CD4-positive, alpha-beta T cell (primary cell): ENCODE measurements at regions not wholly inside any gene's neighbourhood (a gene's known extent, or its start where the extent isn't known, plus 50 kb on each side); places are given as distances from the start of the nearest gene placed in this dataset.
"Not testable (repeated sequence)": the region's sequence is repeated elsewhere in the genome, so short reads cannot be mapped to it uniquely, and the experiment has no call there.

ENCODE experiments used
- ATAC-seq: fragments of 200-7000 bp; cut with Tn5 transposase; one replicate; pipeline ENCODE4 v1.10.0; 2022; ENCODE audit warnings: mild to moderate bottlenecking; ENCODE audit not compliant: poor library complexity
- CTCF ChIA-PET: fragments of 350-600 bp; sonication (Branson Sonifier 250); formaldehyde crosslinking; loops from one replicate; lab custom pipeline; 2021; ENCODE audit warnings: antibody characterized with exemption, inconsistent platforms; lab: Charles Lee
- POLR2A ChIA-PET: fragments of 350-600 bp; sonication (Branson Sonifier 250); formaldehyde crosslinking; loops from one replicate; lab custom pipeline; 2021; ENCODE audit warnings: antibody characterized with exemption, inconsistent platforms; lab: Charles Lee
- DNase-seq, 14 experiments: peaks; one replicate each; pipeline ENCODE4 v3.0.0-alpha.2; 2013 to 2020; ENCODE audit warnings: mixed read lengths in 2 of 14
- H3K27ac ChIP-seq, 2 donors: one replicate each; pipeline versions ENCODE4 v1.5.1 to v1.7.0; 2013; ENCODE audit warnings: low read length in 2 of 2, low read depth in 1 of 2, mild to moderate bottlenecking in 1 of 2
- H3K27me3 ChIP-seq, 2 experiments: 1 replicate in 1 of 2; 2 replicates in 1 of 2; pipeline versions ENCODE4 v1.6.1 to v1.7.0; 2013; ENCODE audit warnings: low read length in 2 of 2, control low read depth in 1 of 2, mild to moderate bottlenecking in 1 of 2, moderate library complexity in 1 of 2; ENCODE audit not compliant: insufficient read depth in 2 of 2, control insufficient read depth in 1 of 2
- H3K36me3 ChIP-seq: one replicate; pipeline ENCODE4 v1.6.1; 2013; ENCODE audit warnings: low read length, control low read depth; ENCODE audit not compliant: insufficient read depth
- H3K4me1 ChIP-seq: one replicate; pipeline ENCODE4 v1.6.1; 2013; ENCODE audit warnings: low read length, control low read depth; ENCODE audit not compliant: insufficient read depth
- H3K4me3 ChIP-seq: one replicate; pipeline ENCODE4 v1.5.1; 2013; ENCODE audit warnings: mild to moderate bottlenecking, low read length, moderate library complexity
- H3K9me3 ChIP-seq, 2 experiments: 1 replicate in 1 of 2; 2 replicates in 1 of 2; pipeline versions ENCODE4 v1.6.1 to v1.7.0; 2013; ENCODE audit warnings: low read length in 2 of 2, mild to moderate bottlenecking in 2 of 2, control low read depth in 1 of 2, moderate library complexity in 1 of 2; ENCODE audit not compliant: control insufficient read depth in 1 of 2, insufficient read depth in 1 of 2
- H3K27ac Mint-ChIP-seq: one replicate; pipeline ENCODE4 v1.8.0; 2020; ENCODE audit warnings: mixed read lengths
- H3K27me3 Mint-ChIP-seq: one replicate; pipeline ENCODE4 v1.8.0; 2021; ENCODE audit warnings: mixed read lengths
- H3K36me3 Mint-ChIP-seq: one replicate; pipeline ENCODE4 v1.8.0; 2021; ENCODE audit warnings: low read depth, mixed read lengths
- H3K4me1 Mint-ChIP-seq: one replicate; pipeline ENCODE4 v1.8.0; 2021; ENCODE audit warnings: low read depth, mixed read lengths
- H3K4me3 Mint-ChIP-seq: one replicate; pipeline ENCODE4 v1.8.0; 2020; ENCODE audit warnings: mild to moderate bottlenecking, mixed read lengths
- H3K9me3 Mint-ChIP-seq: one replicate; pipeline ENCODE4 v1.8.0; 2020; ENCODE audit warnings: mixed read lengths
- intact Hi-C, 2 experiments: fragments of 100-400 bp; cut with DNase I in 1 of 2; cut with micrococcal nuclease in 1 of 2; formaldehyde crosslinking; loops; one replicate each; pipeline versions ENCODE4 v1.15.1 to v1.9.0; 2023 to 2025; cut with DNase I, micrococcal nuclease
- TF ChIP-seq, protein P1 (sequence below): fragments of 200-600 bp; IDR thresholded peaks from one replicate; pipeline ENCODE4 v1.8.0; 2022; ENCODE audit warnings: antibody characterized with exemption, mild to moderate bottlenecking

DNA sequence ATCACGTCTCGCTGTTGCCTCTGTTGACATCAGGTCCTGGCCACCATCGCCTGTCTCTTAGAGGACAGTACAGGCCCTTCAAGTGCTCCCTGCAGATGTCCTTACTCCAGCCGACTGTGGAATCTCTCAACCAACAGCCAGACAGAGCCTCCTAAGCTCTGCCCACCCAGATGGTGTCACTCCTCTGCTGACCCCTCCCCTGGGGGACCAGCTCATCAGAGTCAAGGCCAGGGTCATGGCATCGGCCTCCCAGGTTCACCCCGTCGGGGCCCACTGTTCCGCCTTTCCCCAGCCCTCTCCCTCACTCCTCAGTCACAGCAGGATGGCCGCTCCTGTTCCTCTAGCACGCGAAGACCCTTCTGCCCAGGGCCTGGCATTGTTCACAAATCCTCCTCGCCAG lies 157.3 kb upstream of the TMEM132C start:
- peaks cover 0 to 13% of the 10 kb centered on the region in 2 experiments for H3K9me3 ChIP-seq
- Mint-ChIP-seq H3K4me3 (no peak overlapping the region), H3K4me1 (no peaks in the 10 kb centered on the region), H3K9me3 (peaks cover 6% of the 10 kb centered on the region), H3K27me3 (no peaks in the 10 kb centered on the region), H3K27ac (no peak overlapping the region), H3K36me3 (no peaks in the 10 kb centered on the region)
- no peak for DNase-seq
- H3K36me3 ChIP-seq = no peaks in the 10 kb centered on the region
- no peaks in the 10 kb centered on the region for H3K4me1 ChIP-seq
- no peak overlapping the region for H3K4me3 ChIP-seq
- TF ChIP-seq, protein P1, sequence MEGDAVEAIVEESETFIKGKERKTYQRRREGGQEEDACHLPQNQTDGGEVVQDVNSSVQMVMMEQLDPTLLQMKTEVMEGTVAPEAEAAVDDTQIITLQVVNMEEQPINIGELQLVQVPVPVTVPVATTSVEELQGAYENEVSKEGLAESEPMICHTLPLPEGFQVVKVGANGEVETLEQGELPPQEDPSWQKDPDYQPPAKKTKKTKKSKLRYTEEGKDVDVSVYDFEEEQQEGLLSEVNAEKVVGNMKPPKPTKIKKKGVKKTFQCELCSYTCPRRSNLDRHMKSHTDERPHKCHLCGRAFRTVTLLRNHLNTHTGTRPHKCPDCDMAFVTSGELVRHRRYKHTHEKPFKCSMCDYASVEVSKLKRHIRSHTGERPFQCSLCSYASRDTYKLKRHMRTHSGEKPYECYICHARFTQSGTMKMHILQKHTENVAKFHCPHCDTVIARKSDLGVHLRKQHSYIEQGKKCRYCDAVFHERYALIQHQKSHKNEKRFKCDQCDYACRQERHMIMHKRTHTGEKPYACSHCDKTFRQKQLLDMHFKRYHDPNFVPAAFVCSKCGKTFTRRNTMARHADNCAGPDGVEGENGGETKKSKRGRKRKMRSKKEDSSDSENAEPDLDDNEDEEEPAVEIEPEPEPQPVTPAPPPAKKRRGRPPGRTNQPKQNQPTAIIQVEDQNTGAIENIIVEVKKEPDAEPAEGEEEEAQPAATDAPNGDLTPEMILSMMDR = no peak
- no peaks in the 10 kb centered on the region for H3K27me3 ChIP-seq
- ChIA-PET POLR2A (no interaction called here), CTCF (no interaction called here)
- ATAC-seq = no peak
- H3K27ac ChIP-seq = no peak overlapping the region
- intact Hi-C loops = no loop called here

DNA sequence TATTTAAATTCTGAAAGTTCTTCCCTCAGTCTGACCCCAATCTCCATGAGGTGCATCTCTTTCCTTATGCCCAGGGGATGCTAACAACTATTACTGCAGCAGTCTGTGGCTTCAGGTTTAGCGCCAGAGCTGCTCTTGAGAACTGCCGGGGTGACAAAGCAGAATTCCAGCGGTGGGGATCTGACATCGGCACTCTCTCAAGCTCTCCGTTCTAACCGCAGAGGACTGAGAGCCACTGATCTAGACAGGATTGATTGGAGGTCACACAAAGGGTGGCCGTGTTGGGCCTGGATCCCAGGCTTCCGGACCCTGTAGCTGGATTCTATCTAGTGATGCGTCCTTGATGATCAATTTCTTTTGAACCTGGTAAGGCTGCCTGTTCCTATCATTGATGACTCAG lies 155.6 kb upstream of the TMEM132C start:
- Histone ChIP-seq H3K4me1 (no peaks in the 10 kb centered on the region), H3K4me3 (no peak overlapping the region), H3K36me3 (no peaks in the 10 kb centered on the region), H3K27me3 (no peaks in the 10 kb centered on the region), H3K9me3 (peaks cover 0 to 13% of the 10 kb centered on the region in 2 experiments), H3K27ac (no peak overlapping the region)
- H3K4me1 Mint-ChIP-seq = no peaks in the 10 kb centered on the region
- H3K4me3 Mint-ChIP-seq = no peak overlapping the region
- peaks cover 13% of the 10 kb centered on the region for H3K9me3 Mint-ChIP-seq
- no peak for DNase-seq
- no peaks in the 10 kb centered on the region for H3K36me3 Mint-ChIP-seq
- no peak overlapping the region for H3K27ac Mint-ChIP-seq
- CTCF ChIA-PET = no interaction called here
- H3K27me3 Mint-ChIP-seq = no peaks in the 10 kb centered on the region
- POLR2A ChIA-PET = no interaction called here
- TF ChIP-seq, protein P1 = no peak
- ATAC-seq = no peak
- intact Hi-C loops = no loop called here

DNA sequence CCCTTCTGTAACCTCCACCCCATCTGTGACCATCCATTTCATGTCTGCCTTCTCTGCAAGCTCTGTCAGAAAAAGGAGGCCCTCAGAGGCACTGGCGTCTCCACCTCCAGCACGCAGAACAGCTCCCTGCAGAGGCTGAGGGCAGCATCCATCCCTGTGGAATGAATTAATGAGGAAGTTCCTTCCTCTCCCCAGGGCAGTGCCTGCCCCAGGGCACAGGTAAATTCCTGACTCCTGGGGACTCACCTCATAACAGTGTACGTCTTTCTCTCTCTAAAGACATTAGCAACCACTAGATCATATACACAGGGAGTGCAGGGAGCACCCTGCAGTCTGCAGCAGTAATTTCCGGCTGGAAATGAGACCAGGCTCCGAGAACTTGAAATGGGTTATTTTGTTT lies 155.0 kb upstream of the TMEM132C start:
- Histone ChIP-seq H3K4me1 (no peaks in the 10 kb centered on the region), H3K36me3 (no peaks in the 10 kb centered on the region), H3K9me3 (peaks cover 0 to 13% of the 10 kb centered on the region in 2 experiments), H3K27ac (no peak overlapping the region), H3K4me3 (no peak overlapping the region), H3K27me3 (no peaks in the 10 kb centered on the region)
- Mint-ChIP-seq H3K4me3 (no peak overlapping the region), H3K4me1 (no peaks in the 10 kb centered on the region), H3K36me3 (no peaks in the 10 kb centered on the region), H3K9me3 (peaks cover 13% of the 10 kb centered on the region), H3K27ac (no peak overlapping the region), H3K27me3 (no peaks in the 10 kb centered on the region)
- CTCF ChIA-PET = no interaction called here
- intact Hi-C loops = no loop called here
- POLR2A ChIA-PET = no interaction called here
- ATAC-seq = no peak
- TF ChIP-seq, protein P1 = no peak
- DNase-seq = no peak

GRCh38 chr12:128113250-128113649 lies 153.7 kb upstream of the TMEM132C start:
- H3K4me3 ChIP-seq, H3K4me3 Mint-ChIP-seq, H3K27ac ChIP-seq, H3K36me3 Mint-ChIP-seq, H3K27ac Mint-ChIP-seq, H3K4me1 ChIP-seq, DNase-seq, CTCF ChIA-PET, POLR2A ChIA-PET, H3K36me3 ChIP-seq, H3K4me1 Mint-ChIP-seq, ATAC-seq, H3K27me3 ChIP-seq, intact Hi-C loops, H3K27me3 Mint-ChIP-seq: not testable (repeated sequence)
- peaks cover 13% of the 10 kb centered on the region for H3K9me3 Mint-ChIP-seq
- H3K9me3 ChIP-seq = peaks cover 0 to 17% of the 10 kb centered on the region in 2 experiments
